AG10803 (cell line): ENCODE measurements at regions not wholly inside any gene's neighbourhood (a gene's known extent, or its start where the extent isn't known, plus 50 kb on each side); places are given as distances from the start of the nearest gene placed in this dataset.

Experiments
- DNase-seq: peaks from one replicate; pipeline ENCODE4 v3.0.0; 2010; ENCODE audit warnings: low read depth
- H3K4me3 ChIP-seq: 2 replicates; pipeline ENCODE4 v1.5.1; 2011; ENCODE audit warnings: mild to moderate bottlenecking, low read length, control low read depth
- CTCF ChIP-seq: conservative IDR thresholded peaks from 2 replicates; pipeline ENCODE4 v1.5.1; 2011; ENCODE audit warnings: mild to moderate bottlenecking, low read length, control low read depth, inconsistent platforms

- H3K4me3 ChIP-seq, result no peak overlapping the region
- DNase-seq, result no peak
- TF ChIP-seq CTCF, result no peak
Observed at GRCh38 chr6:106908386-106908840, 66.1 kb downstream of the CD24 start.

DNA sequence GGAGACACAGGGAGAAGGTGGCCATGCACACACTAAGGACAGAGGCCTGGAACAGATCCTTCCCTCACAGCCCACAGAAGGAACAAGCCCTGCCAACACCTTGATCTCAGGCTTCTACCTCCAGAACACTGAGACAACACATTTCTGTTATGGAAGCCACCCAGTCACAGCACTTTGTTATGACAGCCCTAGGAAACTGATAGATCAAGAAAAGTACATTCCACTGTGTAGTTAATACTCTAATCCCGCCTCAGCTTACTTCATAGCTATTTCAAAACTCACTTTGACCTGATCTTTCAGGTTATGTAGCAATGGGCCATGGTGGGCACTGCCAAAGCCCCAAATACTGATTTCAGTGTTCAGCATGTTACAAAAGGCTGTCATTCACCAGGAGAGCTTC lies 66.8 kb downstream of the CD24 start:
- no peak for TF ChIP-seq CTCF
- no peak for DNase-seq
- no peak overlapping the region for H3K4me3 ChIP-seq

DNA sequence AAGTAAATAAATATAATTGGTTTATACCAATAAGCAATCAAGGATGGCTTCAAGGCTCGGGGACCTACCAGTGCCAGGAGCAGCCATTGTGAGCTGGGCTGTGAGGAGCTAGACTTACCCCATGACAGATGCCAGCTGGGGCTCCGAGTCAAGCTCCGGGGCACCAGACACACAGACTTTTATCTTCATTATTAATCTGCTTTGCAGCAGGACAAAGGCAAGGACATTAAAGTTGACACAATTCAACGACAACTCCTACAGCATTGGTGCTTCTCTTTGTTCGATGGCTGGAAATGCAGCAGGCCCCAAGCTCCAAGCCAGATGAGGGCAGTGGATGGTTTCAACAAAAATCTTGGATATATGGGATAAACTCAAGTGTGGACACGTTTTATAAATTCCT lies 68.3 kb downstream of the CD24 start:
- H3K4me3 ChIP-seq, result no peak overlapping the region
- no peak for DNase-seq
- TF ChIP-seq CTCF, result no peak

- no peak for TF ChIP-seq CTCF
- DNase-seq, result no peak
- no peak overlapping the region for H3K4me3 ChIP-seq
Observed at GRCh38 chr6:106903299-106903698, 71.2 kb downstream of the CD24 start.

DNA sequence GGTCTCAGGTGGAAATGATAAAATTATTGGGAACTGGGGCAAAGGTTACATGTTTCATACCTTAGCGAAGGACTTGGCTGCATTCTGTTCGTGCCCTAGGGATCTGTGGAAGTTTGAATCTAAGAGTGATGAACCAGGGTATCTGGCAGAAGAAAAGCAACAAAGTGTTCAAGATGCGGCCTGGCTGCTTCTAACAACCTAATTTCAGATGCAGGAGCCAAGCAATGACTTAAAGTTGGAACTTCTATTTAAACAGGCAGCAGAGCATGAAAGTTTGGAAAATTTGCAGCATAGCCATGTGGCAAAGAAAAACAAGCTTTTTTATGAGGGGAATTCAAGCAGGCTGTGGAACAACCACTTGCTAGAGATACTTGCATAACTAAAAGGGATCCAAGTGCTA lies 73.5 kb downstream of the CD24 start:
- H3K4me3 ChIP-seq, result no peak overlapping the region
- TF ChIP-seq CTCF, result no peak
- DNase-seq, result no peak

- no peak overlapping the region for H3K4me3 ChIP-seq
- DNase-seq, result no peak
- no peak for TF ChIP-seq CTCF
Observed at GRCh38 chr6:106899697-106900096, 74.8 kb downstream of the CD24 start.

GRCh38 chr6:106897580-106897979 lies 76.9 kb downstream of the CD24 start:
- TF ChIP-seq CTCF, result no peak
- no peak for DNase-seq
- no peak overlapping the region for H3K4me3 ChIP-seq
